ENCODE measurements at regions not wholly inside any gene's neighbourhood (a gene's known extent, or its start where the extent isn't known, plus 50 kb on each side); places are given as distances from the start of the nearest gene placed in this dataset.

DNA sequence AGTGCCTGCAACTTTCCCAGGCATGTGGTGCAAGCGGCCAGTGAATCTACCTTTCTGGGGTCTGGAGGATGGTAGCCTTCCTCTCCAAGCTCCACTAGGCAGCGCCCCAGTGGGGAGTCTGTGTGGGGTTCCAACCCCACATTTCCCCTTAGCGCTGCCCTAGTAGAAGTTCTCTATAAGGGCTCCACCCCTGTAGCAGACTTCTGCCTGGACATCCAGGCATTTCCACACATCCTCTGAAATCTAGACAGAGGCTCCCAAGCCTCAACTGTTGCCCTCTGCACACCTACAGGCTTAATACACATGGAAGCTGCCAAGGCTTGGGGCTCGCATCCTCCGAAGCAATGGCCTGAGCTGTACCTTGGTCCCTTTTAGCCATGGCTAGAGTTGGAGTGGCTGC, 321.6 kb downstream of the TFAP2A start:
- no peak for TF ChIP-seq TAF1 (IDR thresholded peaks at IDR 0.05; ENCODE audit: borderline replicate concordance, insufficient read depth, low read length)
- TF ChIP-seq, protein P1, sequence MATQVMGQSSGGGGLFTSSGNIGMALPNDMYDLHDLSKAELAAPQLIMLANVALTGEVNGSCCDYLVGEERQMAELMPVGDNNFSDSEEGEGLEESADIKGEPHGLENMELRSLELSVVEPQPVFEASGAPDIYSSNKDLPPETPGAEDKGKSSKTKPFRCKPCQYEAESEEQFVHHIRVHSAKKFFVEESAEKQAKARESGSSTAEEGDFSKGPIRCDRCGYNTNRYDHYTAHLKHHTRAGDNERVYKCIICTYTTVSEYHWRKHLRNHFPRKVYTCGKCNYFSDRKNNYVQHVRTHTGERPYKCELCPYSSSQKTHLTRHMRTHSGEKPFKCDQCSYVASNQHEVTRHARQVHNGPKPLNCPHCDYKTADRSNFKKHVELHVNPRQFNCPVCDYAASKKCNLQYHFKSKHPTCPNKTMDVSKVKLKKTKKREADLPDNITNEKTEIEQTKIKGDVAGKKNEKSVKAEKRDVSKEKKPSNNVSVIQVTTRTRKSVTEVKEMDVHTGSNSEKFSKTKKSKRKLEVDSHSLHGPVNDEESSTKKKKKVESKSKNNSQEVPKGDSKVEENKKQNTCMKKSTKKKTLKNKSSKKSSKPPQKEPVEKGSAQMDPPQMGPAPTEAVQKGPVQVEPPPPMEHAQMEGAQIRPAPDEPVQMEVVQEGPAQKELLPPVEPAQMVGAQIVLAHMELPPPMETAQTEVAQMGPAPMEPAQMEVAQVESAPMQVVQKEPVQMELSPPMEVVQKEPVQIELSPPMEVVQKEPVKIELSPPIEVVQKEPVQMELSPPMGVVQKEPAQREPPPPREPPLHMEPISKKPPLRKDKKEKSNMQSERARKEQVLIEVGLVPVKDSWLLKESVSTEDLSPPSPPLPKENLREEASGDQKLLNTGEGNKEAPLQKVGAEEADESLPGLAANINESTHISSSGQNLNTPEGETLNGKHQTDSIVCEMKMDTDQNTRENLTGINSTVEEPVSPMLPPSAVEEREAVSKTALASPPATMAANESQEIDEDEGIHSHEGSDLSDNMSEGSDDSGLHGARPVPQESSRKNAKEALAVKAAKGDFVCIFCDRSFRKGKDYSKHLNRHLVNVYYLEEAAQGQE (IDR thresholded peaks at IDR 0.05; ENCODE audit: insufficient read depth in 1 of 2, low read depth in 2 of 2, low read length in 2 of 2): no peak

Data from PFSK-1 (cell line).